Stimulated activated CD8-positive, alpha-beta memory T cell treated with anti-CD3 and anti-CD28 coated beads, Interleukin-15, amount 100 ng/mL, for 24 hours (primary cell): ENCODE measurements at regions not wholly inside any gene's neighbourhood (a gene's known extent, or its start where the extent isn't known, plus 50 kb on each side); places are given as distances from the start of the nearest gene placed in this dataset.

ENCODE experiments used
- DNase-seq: peaks from one replicate; pipeline ENCODE4 v3.0.0-alpha.2; 2020; ENCODE audit warnings: low read depth

- DNase-seq: no peak
Observed at GRCh38 chr2:120828829-120829632, 93.4 kb downstream of the GLI2 start.

- no peak for DNase-seq
Observed at GRCh38 chr2:120829633-120830025, 94.0 kb downstream of the GLI2 start.

- DNase-seq: no peak
Observed at GRCh38 chr2:120830096-120830830, 94.6 kb downstream of the GLI2 start.

DNA sequence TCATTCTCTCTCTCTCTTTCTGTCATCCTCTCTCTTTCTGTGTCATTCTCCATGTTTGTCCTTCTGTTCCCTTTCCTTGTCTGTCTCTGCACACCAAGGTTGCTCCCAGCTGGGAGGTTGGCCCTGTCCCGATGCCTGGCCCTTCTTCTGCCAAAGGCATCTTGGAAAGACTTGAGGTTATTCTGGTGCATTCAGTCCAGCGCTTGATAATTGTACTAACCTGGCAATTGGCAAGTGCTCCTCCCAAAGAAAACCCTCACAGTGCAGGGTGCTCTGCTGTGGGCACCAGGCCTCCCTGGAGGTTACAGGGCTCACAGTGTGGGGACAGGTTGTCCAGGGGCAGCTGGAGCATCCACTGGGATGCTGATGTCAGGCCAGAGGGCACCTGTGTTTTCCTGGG, 95.4 kb downstream of the GLI2 start:
- no peak for DNase-seq

DNA sequence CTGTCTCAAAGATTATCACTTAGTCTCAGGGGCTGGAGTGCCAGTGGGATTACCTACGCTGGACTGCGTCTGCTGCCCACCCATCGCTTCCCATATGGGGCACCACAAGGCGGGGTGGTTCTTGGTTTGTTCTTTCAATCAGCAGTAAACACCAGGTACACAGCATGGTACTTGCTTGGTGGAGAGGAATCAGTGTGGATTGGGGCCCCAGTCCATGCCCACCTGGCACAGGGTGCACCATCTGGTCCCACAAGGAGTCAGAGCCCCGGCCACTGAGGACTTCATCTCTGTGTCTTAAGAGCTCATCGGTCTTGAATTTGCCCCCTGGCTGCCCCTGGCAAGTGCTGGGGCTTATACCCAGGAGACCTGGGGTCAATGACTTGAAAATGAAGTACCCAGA, 96.2 kb downstream of the GLI2 start:
- DNase-seq: no peak

- DNase-seq: no peak
Observed at GRCh38 chr2:120832296-120833070, 96.8 kb downstream of the GLI2 start.

DNA sequence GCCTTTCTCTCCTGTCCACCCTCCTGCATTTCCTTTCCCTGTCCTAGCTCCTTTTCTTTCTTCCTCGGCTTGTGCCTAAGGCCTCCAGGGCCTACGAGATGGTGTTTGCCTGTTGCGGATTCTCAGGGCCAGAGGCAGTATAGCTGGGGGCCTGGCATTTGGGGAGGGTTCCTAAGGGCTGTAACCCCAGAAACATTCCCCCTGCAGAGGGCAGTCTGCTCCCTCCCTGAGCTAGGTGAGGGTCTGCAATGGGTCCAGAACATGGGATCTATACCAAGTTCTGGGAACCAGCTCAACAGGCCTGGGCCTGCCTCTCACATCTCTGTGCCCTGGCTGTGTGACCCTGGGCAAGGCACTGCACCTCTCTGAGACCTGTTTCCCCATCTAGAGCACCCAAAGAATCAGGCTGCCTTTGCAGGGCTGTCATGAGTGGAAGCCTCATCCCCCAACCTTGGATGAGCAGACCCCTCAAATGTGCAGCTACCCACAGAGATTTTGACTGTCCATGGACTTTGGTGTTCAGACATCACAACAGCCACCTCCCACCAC, 97.5 kb downstream of the GLI2 start:
- no peak for DNase-seq

GRCh38 chr2:120834206-120834605, 98.5 kb downstream of the GLI2 start:
- DNase-seq: no peak

- no peak for DNase-seq
Observed at GRCh38 chr2:120836281-120836680, 100.6 kb downstream of the GLI2 start.

- DNase-seq: no peak
Observed at GRCh38 chr2:120840795-120841487, 105.3 kb downstream of the GLI2 start.

DNA sequence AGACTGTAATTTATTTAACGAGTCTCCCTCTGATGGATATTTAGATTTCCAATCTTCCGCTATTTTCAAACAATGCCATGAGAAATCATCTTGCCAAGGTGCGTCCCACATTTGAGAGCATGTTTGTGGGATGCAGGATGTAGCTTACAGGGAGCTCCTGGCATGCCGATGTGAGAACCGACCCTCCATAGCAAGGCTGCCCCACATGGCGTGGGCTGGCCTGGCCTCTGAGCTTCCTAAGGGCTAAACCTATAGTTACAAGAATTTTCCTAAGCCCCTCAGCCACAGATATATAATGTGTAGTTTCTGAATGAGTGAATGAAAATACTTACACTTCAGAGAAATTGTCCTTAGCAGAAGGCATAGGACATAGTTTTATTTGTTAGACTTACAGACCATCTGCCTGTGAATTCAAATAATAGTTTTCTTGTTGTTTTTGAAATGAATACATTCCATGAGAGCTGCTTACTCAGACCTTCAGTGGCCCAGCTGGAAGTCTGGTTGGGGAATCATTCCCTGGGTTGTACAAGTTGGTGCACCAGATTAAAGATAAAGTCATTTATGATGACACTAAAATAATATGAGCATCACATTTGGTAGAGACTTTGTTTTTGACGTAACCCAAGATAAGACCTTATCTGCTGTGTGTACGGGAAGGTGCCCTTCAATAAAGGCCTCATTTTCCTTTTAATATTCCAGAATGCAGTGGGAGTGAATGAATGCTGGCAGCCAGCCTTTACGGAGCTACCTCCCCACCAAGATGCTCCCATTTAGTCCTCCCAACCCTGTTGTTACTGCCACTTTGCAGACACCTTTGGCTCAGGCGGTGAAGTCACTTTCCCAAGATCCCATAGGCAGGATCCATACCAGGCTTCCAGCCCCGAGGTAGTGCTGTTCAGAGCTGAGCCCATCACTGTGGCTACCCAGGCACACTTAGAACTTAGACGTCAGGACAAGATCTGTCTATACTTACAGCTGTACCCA, 107.1 kb downstream of the GLI2 start:
- DNase-seq: no peak

DNA sequence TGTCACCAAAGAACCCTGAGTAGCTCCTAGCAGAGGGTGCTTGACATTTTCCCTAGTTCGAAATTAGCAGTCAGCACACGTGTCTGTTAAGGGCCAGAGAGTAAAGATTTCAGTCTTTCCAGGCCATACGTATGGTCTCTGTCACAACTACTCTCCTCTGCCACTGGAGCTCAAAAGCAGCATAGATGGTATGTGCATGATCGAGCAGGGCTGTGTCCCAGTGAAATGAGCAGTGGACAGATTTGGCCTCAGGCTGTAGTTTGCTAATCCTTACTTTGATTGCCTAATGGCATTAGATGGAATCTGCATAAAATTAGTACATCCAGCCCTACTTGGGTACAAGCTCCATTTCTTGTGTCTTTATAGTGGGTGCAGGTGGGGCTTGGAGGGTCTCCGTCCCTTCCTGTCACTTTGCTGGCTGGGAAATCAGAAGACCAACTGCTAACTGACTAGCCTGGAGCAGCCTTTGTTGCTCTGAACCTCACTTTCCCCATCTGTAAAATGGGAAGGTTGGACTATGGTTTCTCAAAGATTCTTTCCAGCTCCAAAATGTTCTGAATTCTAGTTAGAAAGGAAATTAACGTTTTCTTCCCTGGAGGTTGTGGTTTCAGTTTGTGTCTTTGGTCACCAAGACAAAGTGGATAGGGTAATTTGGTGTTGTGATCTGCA, 108.5 kb downstream of the GLI2 start:
- DNase-seq: no peak

GRCh38 chr2:120845277-120845676, 109.6 kb downstream of the GLI2 start:
- DNase-seq: no peak

DNA sequence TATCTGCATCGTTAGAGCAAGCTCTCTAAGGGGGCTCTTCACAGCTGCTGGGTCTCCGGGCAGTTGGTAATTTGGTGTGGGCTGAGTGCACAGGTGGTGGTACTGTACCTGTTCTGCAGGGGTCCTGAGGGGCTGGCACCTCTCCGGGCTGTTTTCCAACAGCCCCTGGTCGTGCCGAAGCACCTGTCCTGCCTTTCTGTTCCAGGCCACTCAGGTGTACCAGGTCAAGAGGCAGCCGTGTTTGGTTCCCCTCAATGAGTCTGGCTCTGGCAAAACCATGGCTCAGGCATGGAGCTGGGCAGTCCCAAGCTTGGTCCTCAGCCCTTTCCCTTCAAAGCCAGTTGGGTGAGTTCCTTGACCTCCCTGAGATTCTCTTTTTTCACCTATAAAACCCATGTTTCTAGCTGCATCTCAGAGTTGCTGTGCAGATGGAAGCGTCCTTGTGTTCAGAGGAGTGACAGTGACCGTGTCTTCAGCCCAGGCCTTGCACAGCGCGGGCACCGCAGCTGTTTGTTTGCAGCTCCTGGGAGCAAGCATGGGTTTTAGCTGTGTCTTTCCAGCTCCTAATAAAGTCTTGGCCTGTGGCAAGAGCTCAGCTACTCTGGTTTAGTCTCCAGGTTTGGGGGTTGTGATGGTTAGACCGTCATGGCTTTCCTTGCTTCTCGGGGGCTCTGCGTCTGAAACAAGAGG, 110.9 kb downstream of the GLI2 start:
- no peak for DNase-seq

- DNase-seq: no peak
Observed at GRCh38 chr2:120847700-120848321, 112.1 kb downstream of the GLI2 start.

DNA sequence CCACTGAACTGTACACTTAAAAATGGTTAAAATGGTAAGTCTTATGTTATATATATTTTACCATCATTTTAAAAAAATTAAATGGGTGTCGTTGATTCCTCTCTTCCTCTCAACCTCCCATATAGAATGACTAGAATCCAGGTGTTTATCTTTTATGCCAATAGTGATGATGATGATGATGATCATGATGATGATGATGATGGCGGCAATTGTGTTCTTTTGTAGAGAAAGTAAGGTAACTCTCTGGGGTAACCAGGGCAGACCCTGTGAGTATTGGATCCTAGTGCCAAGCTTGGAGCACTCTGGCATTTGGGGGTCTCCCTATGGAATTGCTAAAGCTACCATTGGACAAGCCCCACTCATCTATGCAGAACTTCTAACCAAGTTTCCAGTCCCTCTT, 113.6 kb downstream of the GLI2 start:
- DNase-seq: no peak

- no peak for DNase-seq
Observed at GRCh38 chr2:120850551-120850950, 114.9 kb downstream of the GLI2 start.

DNA sequence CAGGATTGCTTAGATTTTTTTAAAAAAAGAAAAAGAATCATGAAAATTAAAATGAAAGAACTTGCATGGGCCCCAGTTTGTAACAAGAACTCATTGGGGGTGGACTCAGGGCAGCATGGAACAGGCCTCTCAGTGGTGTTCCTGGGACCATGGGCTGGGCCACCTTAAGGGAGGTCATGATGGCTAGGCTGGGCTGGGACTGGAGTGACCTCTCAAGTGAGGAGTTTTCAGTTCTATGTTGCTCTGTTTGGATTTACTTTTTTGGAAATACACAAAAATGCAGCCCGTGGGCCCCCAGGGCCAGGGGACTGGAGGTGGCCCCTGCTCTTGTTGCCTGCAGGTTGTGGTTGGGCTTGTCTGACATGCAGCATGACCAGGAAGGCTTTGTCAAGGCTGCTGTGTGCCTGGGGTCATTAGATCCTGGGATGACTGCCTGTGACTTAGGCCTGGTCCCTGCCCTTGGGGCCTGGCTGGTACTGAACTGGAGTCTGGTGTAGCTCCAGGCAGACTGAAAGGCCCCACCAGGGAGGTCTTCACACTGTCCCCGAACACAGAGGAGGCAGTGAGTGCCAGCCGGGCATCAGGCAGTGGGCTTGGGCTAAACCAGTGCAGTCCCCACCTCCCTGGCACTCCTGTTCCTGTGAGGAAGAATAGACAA, 115.6 kb downstream of the GLI2 start:
- DNase-seq: no peak
